NCI-H2171 (cell line): ENCODE measurements at regions not wholly inside any gene's neighbourhood (a gene's known extent, or its start where the extent isn't known, plus 50 kb on each side); places are given as distances from the start of the nearest gene placed in this dataset.
"Not testable (repeated sequence)": the region's sequence is repeated elsewhere in the genome, so short reads cannot be mapped to it uniquely, and the experiment has no call there.

Source experiments
- DNase-seq: peaks from one replicate; lab custom pipeline; 2025; lab: John Stamatoyannopoulos, UW

DNA sequence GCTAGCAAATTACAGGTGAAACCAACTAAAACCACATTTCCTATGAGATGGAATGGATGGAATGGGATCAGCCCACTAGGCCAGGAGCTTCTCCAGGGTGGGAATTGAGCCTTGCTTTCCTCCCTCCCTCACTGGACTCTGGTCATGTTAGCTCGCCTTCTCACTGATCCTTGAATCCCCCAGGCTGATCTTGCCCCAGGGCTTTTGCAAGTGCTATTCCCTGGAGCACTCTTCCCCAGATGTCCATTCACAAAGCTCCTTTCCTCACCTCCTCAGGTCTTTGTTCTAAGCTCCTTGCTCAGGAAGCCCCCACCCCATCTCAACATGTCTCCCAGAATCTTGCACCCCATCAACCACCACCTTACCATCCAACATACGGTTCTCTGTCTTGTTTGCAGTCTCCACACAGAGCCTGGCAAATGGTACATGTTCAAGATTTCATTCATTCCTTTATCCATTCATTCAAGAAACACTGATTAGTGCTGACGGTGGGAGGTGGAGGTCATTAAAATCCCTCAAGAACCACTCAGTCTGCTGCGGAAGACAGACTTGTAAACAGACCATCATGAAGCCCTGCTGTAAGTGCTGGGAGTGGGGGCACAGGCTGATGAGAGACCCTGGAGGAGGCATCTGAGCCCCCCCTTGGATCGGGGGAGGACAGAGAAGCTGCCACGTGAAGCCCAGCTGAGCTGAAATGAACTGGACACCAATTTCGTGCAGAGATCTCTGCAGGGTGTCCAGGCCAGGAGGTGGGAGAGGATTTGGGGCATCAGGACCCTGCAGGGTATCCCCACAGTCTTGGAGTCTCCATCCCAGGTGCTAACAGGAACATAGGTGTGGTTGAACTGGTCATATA, 141.7 kb downstream of the BARX1 start:
- no peak for DNase-seq

DNA sequence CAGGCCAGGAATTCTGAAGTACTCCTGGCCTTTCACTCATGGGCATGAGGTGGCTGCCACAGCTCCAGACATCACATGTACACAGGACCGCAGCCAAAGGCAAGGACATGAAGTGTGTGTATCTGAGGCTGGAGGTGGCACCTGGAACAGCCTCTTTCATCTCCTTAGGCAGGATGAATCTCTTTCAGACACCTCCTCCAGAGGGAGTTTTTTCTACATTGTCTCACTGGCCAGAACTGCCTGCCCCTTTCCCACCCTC, 142.8 kb downstream of the BARX1 start:
- no peak for DNase-seq

- DNase-seq = no peak
Observed at GRCh38 chr9:93810028-93810971, 144.9 kb downstream of the BARX1 start.

DNA sequence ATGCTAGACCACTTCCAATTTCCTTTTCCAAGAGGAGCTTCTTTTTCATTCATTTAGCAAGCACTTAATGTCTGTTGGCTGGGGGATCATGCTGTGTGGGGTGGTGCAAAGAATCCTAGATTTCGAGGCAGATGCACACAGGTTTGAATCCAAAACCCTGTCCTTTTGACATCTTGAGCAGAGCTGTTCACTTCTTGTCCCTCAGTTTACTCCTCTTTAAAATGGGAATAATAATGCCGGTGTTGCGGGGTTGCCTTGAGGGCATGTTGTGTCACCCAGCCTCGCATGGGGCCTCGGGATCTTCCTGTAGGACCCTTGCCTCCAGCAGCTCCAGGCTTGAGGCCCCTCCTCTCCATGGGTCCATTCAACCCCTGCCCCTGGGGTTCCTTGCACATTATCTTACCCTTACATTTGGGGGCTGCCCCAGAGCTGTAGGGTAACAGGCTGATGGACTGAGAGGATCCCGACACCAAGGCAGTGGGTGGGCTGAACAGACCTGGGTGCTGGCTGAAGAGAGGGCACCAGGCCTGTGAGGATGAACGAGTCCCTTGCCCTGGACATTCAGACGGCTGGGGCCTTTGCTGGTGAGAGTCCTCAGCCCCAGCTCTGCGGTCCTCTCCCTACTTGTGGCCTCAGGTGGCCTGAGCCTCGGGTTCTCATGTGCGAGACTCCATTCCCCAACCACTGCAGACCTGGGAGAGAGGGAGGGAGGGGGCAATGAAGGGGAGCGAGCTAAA, 145.8 kb downstream of the BARX1 start:
- no peak for DNase-seq

GRCh38 chr9:93808115-93809029, 146.8 kb downstream of the BARX1 start:
- DNase-seq = no peak

DNA sequence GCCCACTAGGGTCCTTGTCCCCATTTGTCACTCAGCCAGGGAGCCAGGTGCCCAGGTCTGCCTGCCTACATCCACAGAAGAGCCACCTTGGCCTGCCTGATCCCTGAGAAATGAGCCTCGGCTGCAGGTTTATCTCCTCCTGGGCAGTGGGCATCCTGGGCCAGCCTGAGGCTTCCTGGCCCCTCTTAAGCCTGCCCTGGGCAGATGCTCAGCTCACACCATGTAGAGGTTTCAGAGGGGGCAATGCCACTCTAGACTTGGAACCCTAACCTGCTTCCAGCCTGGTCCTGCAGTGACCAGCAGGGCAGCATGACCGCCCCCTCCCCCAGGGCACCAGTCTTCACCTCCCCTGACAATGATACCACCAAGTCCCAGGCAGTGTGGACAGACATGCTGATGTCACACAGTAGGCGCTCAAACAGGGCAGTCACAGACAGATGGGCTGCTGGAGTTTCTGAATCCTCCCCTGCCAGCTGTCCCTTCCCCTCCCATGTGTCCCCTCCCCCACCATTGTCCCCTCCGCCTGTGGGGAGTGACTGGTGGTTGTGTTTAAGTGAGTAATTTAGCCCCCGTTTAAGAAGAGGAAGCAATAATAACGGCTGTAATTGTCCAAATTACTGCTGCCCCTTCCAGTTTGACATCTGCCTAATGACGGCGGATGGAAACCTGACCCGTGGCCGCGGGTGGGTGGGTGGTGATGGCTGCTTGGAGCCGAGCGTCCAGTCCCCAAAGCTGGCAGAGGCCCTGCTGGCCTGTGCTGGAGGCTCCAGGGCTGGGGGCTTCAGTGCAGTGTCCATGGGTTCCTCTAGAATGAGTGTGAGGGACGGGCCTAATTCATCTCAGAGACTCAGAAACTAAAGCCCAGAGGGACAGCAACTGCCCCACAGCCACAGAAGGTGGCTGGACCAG, 147.7 kb downstream of the BARX1 start:
- no peak for DNase-seq

- DNase-seq = no peak
Observed at GRCh38 chr9:93801581-93802284, 153.4 kb downstream of the BARX1 start.

DNA sequence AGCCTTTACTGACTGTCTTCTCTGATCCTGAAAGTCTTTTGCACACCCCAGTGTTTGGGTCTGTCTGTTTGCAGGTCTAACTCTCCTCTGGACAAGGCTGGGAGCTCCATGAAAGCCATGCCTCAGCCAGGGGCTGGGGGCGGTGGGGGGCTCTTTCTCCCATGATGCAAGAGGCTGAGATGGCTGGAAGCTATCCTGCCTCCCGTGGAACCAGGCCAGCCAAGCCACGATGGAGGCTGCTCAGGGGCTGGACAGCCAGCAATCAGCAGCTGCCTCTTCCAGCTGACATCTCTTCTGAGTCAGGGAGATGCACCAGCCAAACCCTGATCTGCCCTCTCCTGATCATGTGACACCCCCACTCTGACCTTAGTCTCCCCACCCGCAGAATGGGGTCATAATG, 154.0 kb downstream of the BARX1 start:
- no peak for DNase-seq

DNA sequence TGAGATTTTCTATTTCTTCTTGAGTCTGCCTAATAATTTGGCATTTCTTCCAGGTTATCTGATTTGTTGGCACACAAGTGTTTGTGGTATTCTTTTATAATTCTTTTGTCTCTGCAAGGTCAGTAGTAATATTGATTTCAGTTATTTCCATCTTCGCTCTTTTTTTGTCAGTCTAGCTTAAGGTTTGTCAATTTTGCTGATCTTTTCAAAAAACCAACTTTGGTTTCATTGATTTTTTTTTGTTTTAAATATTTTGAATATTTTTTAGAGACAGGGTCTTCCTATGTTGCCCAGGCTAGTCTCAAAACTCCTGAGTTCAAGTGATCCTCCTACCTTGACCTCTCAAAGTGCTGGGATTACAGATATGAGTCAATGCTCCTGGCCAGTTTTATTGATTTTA, 162.8 kb downstream of the BARX1 start:
- DNase-seq = no peak

- no peak for DNase-seq
Observed at GRCh38 chr9:93786204-93786603, 169.0 kb downstream of the BARX1 start.

GRCh38 chr9:93776873-93777272, 178.3 kb downstream of the BARX1 start:
- DNase-seq = no peak

GRCh38 chr9:93776256-93776655, 178.9 kb downstream of the BARX1 start:
- no peak for DNase-seq

- no peak for DNase-seq
Observed at GRCh38 chr9:93774331-93775102, 180.6 kb downstream of the BARX1 start.

GRCh38 chr9:93771276-93771675, 183.9 kb downstream of the BARX1 start:
- no peak for DNase-seq

DNA sequence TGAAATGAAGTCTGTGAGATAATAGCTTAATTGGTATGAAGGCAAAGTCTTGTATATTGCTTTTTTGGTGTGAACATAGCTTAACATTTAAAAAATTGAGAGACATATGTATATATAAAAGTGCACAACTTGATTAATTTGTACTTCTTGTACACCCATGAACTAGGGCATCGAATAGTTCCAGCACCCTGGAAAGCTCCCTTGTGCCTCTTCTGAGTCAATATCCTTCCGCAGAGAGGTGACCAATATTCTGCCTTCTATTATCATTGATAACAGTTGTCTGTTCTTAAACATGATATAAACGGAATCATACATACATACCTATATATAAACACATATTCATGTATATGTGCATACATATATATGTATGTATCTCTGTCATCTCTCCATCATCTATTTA, 185.4 kb downstream of the PHF2 start:
- no peak for DNase-seq

- no peak for DNase-seq
Observed at GRCh38 chr9:93750045-93750444, 173.7 kb downstream of the PHF2 start.

- DNase-seq = not testable (repeated sequence)
Observed at GRCh38 chr9:93748827-93749226, 172.4 kb downstream of the PHF2 start.

DNA sequence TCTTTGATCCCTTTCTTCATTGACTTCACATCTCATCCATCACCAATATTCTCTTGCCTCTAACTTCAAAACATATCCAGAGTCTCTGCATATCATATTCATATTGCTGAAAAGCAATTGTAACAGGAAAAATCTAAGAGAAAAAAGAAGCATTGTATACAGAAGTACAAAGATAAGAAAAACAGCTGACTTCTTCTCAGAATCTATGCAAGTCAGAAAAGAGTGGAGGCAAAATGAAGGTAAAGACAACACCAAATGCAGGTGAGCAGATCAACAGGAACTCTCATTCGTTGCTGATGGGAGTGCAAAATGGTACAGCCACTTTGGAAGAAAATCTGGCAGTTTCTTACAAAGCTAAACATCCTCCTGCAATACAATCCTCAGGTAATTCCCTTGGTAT, 155.6 kb downstream of the PHF2 start:
- no peak for DNase-seq

DNA sequence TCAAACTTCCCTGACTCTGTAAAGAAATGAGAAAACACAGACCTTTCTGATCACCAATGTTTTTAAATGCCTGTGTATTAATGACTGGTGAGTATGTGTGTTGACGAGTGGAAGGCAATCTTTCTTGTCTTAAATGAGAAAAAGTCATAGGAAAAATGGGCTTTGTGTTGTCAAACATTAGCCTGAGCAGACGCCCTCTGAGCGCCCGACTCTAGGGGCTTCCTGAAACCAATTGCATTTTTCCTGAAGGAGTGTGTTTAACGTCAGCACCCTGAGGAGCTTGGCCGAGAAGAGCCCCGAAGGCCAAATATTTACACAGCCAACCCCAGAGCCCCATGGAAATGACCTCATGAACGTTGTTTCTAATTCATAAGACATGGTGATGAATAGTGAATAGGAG, 154.3 kb downstream of the PHF2 start:
- no peak for DNase-seq
